ENCODE measurements at regions not wholly inside any gene's neighbourhood (a gene's known extent, or its start where the extent isn't known, plus 50 kb on each side); places are given as distances from the start of the nearest gene placed in this dataset.

DNA sequence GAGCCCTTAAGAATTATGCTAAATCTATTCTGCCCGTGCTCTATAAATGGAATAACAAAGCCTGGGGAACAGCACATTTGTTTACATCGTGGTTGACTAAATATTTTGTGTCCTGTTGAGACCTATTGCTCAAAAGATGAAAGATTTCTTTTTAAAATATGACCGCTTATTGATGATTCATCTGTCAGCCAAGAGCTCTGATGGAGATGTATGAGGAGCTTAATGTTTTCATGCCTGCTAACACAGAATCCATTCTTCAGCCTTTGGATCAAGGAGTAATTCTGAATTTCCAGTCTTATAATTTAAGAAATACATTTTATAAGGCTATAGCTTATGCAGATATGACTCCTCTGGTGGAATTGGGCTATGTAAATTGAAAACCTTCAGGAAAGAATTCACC is 271.3 kb upstream of the FAT4 start:
- H3K4me3 ChIP-seq (replicated peaks; ENCODE audit: low read depth, low read length): no peak overlapping the region
- H3K36me3 ChIP-seq (ENCODE audit: control insufficient read depth, insufficient read depth, low read length): no peaks in the 10 kb centered on the region
- DNase-seq (ENCODE audit: extremely low read depth, insufficient read length): no peak
- TF ChIP-seq CTCF (IDR thresholded peaks at IDR 0.05; ENCODE audit: insufficient read depth, low read length, poor library complexity, severe bottlenecking): no peak
- no peaks in the 10 kb centered on the region for H3K27me3 ChIP-seq (replicated peaks; ENCODE audit: control insufficient read depth, insufficient read depth, low read length)

DNA sequence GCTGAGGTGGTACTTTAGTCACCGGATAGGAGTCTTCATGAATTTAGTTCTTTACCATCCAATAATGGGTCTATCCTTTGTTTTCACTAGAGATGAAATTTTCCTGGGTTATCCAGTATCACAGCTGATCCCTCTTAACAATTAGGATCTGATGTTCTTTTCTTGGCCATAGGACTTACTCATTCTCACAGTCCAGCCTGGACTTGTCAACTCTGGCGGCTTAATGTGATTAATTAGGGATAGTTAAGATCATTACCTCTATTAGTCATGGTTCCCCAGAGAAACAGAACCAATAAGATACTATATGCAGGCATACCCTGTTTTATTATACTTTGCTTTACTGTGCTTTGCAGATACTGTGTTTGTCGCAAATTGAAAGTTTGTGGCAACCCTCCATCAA is 272.7 kb upstream of the FAT4 start:
- H3K27me3 ChIP-seq (replicated peaks; ENCODE audit: control insufficient read depth, insufficient read depth, low read length): no peaks in the 10 kb centered on the region
- no peak for DNase-seq (ENCODE audit: extremely low read depth, insufficient read length)

GRCh38 chr4:125041372-125041930 is 273.3 kb upstream of the FAT4 start:
- H3K27me3 ChIP-seq (replicated peaks; ENCODE audit: control insufficient read depth, insufficient read depth, low read length): no peaks in the 10 kb centered on the region
- H3K36me3 ChIP-seq (ENCODE audit: control insufficient read depth, insufficient read depth, low read length): no peaks in the 10 kb centered on the region
- no peak for TF ChIP-seq CTCF (IDR thresholded peaks at IDR 0.05; ENCODE audit: insufficient read depth, low read length, poor library complexity, severe bottlenecking)
- no peak overlapping the region for H3K4me3 ChIP-seq (replicated peaks; ENCODE audit: low read depth, low read length)
- DNase-seq (ENCODE audit: extremely low read depth, insufficient read length): no peak

More for the DNA sequence above, 272.7 kb upstream of the FAT4 start:
- Histone ChIP-seq H3K36me3 (ENCODE audit: control insufficient read depth, insufficient read depth, low read length) (no peaks in the 10 kb centered on the region), H3K4me3 (replicated peaks; ENCODE audit: low read depth, low read length) (no peak overlapping the region)
- no peak for TF ChIP-seq CTCF (IDR thresholded peaks at IDR 0.05; ENCODE audit: insufficient read depth, low read length, poor library complexity, severe bottlenecking)

DNA sequence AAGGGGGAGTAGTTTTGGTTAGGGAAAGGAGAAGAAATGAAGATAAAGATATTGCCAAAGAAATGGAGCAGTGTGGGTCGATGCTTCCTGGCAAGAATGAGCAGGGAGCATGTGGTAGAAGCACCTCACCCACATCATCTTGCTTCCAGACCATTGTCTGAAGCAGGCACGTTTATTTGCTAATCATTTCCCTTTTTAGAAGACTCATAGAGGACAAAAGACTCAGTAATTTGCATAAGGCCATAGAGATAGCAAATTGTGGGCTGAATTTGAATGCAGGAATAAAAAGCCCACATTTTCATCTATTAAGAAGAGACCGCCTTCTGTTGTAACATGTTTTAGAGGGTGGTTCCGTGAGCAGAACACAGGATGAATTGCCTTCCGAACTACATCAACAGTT is 275.2 kb upstream of the FAT4 start:
- no peak for DNase-seq (ENCODE audit: extremely low read depth, insufficient read length)
- Histone ChIP-seq H3K4me3 (replicated peaks; ENCODE audit: low read depth, low read length) (no peak overlapping the region), H3K27me3 (replicated peaks; ENCODE audit: control insufficient read depth, insufficient read depth, low read length) (no peaks in the 10 kb centered on the region), H3K36me3 (ENCODE audit: control insufficient read depth, insufficient read depth, low read length) (no peaks in the 10 kb centered on the region)
- no peak for TF ChIP-seq CTCF (IDR thresholded peaks at IDR 0.05; ENCODE audit: insufficient read depth, low read length, poor library complexity, severe bottlenecking)

DNA sequence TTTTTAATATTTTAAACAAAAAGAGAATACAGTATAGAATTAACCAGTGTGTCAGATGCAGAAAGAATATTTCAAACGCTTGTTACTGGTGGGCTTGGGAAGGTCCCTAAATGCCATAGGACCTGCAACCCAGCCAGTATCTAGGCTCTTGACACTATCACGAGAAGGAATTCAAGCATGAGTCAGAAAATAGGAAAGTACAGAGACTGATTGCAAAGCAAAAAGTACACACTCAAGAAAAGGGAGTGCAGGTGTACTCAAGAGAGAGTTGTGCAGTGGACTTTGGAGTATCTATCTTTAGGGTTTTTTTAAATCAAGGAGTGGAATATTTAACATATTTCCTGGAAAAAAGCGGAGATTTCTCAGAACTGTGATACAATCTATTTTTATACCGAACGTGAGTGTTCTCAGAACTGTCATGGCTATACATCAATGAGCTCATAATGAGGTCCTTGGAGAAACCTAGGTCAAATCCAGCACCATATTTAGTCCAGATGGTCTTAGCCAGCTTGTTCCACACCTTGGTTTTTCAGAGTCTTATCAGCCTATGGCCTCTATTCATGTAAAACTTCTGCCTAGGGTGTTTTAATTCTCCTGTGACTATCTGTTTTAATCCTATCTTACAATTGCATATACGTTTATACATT is 291.8 kb upstream of the FAT4 start:
- H3K4me3 ChIP-seq (replicated peaks; ENCODE audit: low read depth, low read length): no peak overlapping the region
- no peak for DNase-seq (ENCODE audit: extremely low read depth, insufficient read length)
- H3K36me3 ChIP-seq (ENCODE audit: control insufficient read depth, insufficient read depth, low read length): no peaks in the 10 kb centered on the region
- TF ChIP-seq CTCF (IDR thresholded peaks at IDR 0.05; ENCODE audit: insufficient read depth, low read length, poor library complexity, severe bottlenecking): no peak
- H3K27me3 ChIP-seq (replicated peaks; ENCODE audit: control insufficient read depth, insufficient read depth, low read length): no peaks in the 10 kb centered on the region
